Esophagus squamous epithelium (tissue), 4 donors: ENCODE measurements at regions not wholly inside any gene's neighbourhood (a gene's known extent, or its start where the extent isn't known, plus 50 kb on each side); places are given as distances from the start of the nearest gene placed in this dataset.

Experiments
- CTCF ChIP-seq, 6 experiments: fragments of 450-650 bp in 4 of 6; fragments of 200-600 bp in 2 of 6; sonication (generic) in 2 of 6; IDR thresholded peaks; one replicate each; pipeline ENCODE4 v1.5.1; 2016 to 2019; ENCODE audit warnings: antibody characterized with exemption in 6 of 6, mild to moderate bottlenecking in 4 of 6, moderate library complexity in 4 of 6
- POLR2A ChIP-seq, 4 donors: fragments of 450-650 bp; IDR thresholded peaks; one replicate each; pipeline ENCODE4 v1.6.1; 2017; ENCODE audit warnings: antibody characterized with exemption in 4 of 4, mild to moderate bottlenecking in 4 of 4, moderate library complexity in 3 of 4

GRCh38 chr1:69272684-69273083 lies 295.0 kb upstream of the LRRC7 start:
- TF ChIP-seq CTCF (IDR thresholded peaks at IDR 0.05) (no peak), POLR2A (IDR thresholded peaks at IDR 0.05) (no peak)
